Sigmoid colon (tissue), 4 donors: ENCODE measurements at regions not wholly inside any gene's neighbourhood (a gene's known extent, or its start where the extent isn't known, plus 50 kb on each side); places are given as distances from the start of the nearest gene placed in this dataset.

Experiments
- CTCF ChIP-seq, 4 experiments: fragments of 450-650 bp in 3 of 4; fragments of 200-600 bp in 1 of 4; IDR thresholded peaks; one replicate each; pipeline ENCODE4 v1.5.1; 2016 to 2019; ENCODE audit warnings: antibody characterized with exemption in 4 of 4, mild to moderate bottlenecking in 3 of 4, moderate library complexity in 2 of 4
- EP300 ChIP-seq, 4 donors: sonication (generic); formaldehyde crosslinking; IDR thresholded peaks; one replicate each; pipeline ENCODE4 v1.6.1; 2017; ENCODE audit warnings: antibody characterized with exemption in 4 of 4
- POLR2A ChIP-seq, 2 donors: fragments of 450-650 bp; IDR thresholded peaks; one replicate each; pipeline ENCODE4 v1.6.1; 2016; ENCODE audit warnings: antibody characterized with exemption in 2 of 2, mild to moderate bottlenecking in 2 of 2, moderate library complexity in 2 of 2

- TF ChIP-seq CTCF (IDR thresholded peaks at IDR 0.05) (no peak), POLR2A (IDR thresholded peaks at IDR 0.05) (no peak), EP300 (IDR thresholded peaks at IDR 0.05) (no peak)
These were observed 352.1 kb downstream of the RND3 start for GRCh38 chr2:150135223-150135883.
